ENCODE measurements at regions not wholly inside any gene's neighbourhood (a gene's known extent, or its start where the extent isn't known, plus 50 kb on each side); places are given as distances from the start of the nearest gene placed in this dataset.
"Not testable (repeated sequence)": the region's sequence is repeated elsewhere in the genome, so short reads cannot be mapped to it uniquely, and the experiment has no call there.

DNA sequence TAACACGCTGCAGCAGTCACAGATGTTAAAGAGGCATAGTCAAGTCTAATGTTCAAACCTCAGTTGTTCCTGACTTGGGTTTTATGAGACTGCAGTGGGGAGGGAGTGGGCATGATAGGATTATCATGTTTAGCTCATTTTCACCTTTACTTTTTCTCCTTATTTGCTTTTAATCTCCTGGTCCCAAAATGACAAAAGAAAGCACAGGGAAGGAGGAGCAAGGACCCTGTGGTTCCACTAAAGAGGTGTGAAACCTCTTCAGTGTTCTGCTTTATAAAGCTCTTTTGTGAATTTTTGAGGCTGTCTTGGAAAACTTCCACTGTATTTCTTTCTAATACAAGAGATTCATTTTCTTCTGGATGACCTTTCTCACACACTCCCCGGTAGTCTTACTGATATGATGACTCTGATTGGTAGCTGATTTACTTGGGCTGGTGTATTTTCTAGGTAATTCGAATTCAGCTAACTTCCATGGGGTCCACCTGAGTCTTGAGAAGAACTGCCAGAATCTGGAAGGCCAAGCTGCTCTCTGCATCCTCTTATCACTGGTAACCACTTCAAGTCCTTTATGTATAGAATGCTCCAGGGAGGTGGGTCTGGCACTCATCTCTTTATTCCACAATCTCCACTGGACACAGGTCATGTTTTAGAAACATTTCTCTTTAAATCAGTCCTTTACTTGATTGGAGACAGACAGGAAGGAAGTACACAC, 1364.4 kb upstream of the CDH9 start:
- TF ChIP-seq, protein P1, sequence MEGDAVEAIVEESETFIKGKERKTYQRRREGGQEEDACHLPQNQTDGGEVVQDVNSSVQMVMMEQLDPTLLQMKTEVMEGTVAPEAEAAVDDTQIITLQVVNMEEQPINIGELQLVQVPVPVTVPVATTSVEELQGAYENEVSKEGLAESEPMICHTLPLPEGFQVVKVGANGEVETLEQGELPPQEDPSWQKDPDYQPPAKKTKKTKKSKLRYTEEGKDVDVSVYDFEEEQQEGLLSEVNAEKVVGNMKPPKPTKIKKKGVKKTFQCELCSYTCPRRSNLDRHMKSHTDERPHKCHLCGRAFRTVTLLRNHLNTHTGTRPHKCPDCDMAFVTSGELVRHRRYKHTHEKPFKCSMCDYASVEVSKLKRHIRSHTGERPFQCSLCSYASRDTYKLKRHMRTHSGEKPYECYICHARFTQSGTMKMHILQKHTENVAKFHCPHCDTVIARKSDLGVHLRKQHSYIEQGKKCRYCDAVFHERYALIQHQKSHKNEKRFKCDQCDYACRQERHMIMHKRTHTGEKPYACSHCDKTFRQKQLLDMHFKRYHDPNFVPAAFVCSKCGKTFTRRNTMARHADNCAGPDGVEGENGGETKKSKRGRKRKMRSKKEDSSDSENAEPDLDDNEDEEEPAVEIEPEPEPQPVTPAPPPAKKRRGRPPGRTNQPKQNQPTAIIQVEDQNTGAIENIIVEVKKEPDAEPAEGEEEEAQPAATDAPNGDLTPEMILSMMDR (IDR thresholded peaks at IDR 0.05; ENCODE audit: insufficient read depth, low read depth, low read length, missing control alignments): no peak
- H3K4me3 ChIP-seq (ENCODE audit: low read length): no peak overlapping the region
- DNase-seq (ENCODE audit: low read depth): no peak

DNA sequence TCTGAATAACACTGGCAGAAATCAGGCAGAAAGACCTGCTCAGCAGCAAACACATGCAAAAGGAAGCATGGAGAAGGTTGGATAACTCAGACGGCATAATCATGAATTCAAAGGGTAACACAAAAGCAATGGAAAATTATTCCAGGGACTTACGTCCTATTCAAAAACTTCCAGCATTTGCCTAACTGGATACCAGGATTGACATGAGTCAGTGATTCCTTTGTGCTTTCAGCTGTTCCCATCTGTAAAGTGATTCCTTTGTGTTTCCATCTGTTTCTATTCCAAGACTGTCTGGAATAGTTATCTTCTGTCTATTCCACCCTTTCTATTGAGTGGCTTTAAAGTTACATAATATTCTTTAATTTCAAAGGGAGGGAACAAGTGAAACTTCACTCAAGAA, 1361.7 kb upstream of the CDH9 start:
- DNase-seq (ENCODE audit: low read depth): no peak
- TF ChIP-seq, protein P1 (IDR thresholded peaks at IDR 0.05; ENCODE audit: insufficient read depth, low read depth, low read length, missing control alignments): no peak
- H3K4me3 ChIP-seq (ENCODE audit: low read length): no peak overlapping the region

DNA sequence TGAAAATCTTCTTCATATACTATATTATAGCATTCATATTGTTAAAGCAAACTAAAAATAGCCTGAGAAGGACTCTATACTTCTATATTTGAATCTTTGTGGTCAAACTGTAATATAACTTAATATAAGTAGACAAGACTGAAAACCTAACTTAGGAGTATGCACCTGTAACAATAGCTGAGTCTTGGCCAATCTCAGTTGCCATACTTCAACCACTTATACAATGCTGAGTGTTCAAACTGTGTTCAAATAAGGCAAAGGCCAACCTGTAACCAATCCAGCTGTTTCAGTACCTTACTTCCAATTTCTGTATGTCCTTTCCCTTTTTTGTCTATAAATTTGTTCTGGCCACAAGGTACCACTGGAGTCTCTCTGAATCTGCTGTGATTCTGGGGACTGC, 1360.8 kb upstream of the CDH9 start:
- no peak overlapping the region for H3K4me3 ChIP-seq (ENCODE audit: low read length)
- TF ChIP-seq, protein P1 (IDR thresholded peaks at IDR 0.05; ENCODE audit: insufficient read depth, low read depth, low read length, missing control alignments): no peak
- DNase-seq (ENCODE audit: low read depth): no peak

DNA sequence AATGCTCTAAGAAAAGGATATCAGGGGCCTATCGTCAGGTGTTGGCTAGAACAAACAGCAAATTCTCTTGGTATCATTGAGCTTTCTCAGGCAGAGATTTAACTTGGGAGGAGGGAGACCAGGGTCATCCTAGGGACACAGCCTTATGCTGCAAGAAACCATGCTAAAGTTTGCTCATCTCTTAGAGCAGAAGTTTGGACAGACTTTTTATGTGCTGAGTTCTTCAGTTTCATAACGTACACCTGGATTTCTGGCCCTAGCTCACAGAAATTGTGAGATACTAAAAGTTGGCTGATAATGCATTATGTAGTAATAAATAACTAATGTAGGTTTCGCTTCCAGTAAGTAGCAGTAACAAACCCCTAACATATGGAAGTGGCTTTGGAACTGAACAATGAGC, 1359.8 kb upstream of the CDH9 start:
- DNase-seq (ENCODE audit: low read depth): no peak
- TF ChIP-seq, protein P1 (IDR thresholded peaks at IDR 0.05; ENCODE audit: insufficient read depth, low read depth, low read length, missing control alignments): no peak
- no peak overlapping the region for H3K4me3 ChIP-seq (ENCODE audit: low read length)

DNA sequence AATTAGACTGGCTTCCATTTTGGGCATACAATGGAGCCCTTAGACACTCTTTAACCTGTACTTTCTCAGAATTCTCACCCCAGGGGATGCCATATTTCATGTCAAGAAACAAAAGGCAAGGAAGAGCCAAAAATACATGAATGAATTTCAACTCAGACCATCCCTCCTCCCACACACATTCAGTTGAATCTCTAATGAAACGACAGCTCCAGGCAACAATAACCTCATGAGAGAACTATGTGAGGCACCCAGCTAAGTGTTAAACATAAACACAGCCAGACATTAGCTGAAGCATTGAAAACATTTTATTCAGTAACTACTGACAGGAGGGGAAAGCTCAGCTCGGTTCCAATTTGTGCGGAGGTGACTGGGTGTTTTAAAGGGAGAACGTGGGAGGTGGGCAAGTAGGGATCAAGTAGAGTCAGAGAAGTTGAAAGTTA, 1359.1 kb upstream of the CDH9 start:
- TF ChIP-seq, protein P1 (IDR thresholded peaks at IDR 0.05; ENCODE audit: insufficient read depth, low read depth, low read length, missing control alignments): no peak
- DNase-seq (ENCODE audit: low read depth): peak; percentile 81
- H3K4me3 ChIP-seq (ENCODE audit: low read length): no peak overlapping the region

DNA sequence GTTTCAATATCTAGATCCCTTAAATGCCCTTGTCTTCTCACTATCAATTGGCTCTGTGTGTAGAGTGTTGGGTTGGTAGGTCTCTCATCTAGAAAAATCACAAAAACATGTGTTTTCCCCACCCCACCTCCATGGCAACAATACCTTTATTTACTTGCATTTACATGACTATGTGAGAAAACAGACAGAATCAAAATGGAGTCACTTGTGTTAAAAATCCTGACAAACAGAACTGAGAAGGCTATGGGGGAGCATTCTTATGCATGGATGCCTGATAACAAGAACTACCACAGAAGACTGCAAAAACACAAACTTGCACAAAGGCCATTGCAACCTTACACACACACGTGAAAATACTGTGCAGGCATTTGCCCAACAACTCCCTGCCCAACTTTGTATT, 1352.9 kb upstream of the CDH9 start:
- TF ChIP-seq, protein P1 (IDR thresholded peaks at IDR 0.05; ENCODE audit: insufficient read depth, low read depth, low read length, missing control alignments): no peak

DNA sequence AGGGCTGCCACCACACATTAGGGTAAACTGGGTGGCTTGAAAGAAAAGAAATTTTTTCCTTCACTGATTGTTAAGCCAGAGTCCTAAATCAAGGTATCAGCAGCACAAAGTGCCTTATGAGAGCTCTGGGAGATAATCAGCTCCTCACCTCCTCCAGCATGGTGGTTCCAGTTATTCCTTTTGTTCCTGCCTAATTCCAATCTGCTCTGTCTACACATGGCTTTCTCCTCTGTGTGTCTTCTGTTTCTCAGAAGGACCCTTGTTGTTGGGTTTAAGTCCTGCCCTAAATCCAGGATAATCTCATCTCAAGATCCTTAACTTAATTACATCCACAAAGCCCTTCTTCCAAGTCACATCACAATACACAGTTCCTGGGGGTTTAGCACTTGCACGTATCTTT, 1352.0 kb upstream of the CDH9 start:
- TF ChIP-seq, protein P1 (IDR thresholded peaks at IDR 0.05; ENCODE audit: insufficient read depth, low read depth, low read length, missing control alignments): no peak
- DNase-seq (ENCODE audit: low read depth): no peak
- no peak overlapping the region for H3K4me3 ChIP-seq (ENCODE audit: low read length)

More for the DNA sequence above, 1352.9 kb upstream of the CDH9 start:
- no peak for DNase-seq (ENCODE audit: low read depth)
- no peak overlapping the region for H3K4me3 ChIP-seq (ENCODE audit: low read length)

DNA sequence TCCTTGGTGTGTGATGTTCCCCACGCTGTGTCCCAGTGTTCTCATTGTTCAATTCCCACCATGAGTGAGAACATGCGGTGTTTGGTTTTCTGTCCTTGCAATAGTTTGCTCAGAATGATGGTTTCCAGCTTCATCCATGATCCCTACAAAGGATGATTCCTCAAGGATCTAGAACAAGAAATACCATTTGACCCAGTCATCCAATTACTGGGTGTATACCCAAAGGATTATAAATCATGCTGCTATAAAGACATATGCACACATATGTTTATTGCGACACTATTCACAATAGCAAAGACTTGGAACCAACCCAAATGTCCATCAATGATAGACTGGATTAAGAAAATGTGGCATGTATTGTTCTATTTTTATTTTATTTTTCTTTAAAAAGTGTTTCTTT, 1351.3 kb upstream of the CDH9 start:
- not testable (repeated sequence) for H3K4me3 ChIP-seq (ENCODE audit: low read length)

More for the DNA sequence above, 1351.3 kb upstream of the CDH9 start:
- peak; percentile 45 for DNase-seq (ENCODE audit: low read depth)

All from epithelial cell of esophagus (primary cell).